Upper lobe of right lung (tissue), 1 donor: ENCODE measurements at regions not wholly inside any gene's neighbourhood (a gene's known extent, or its start where the extent isn't known, plus 50 kb on each side); places are given as distances from the start of the nearest gene placed in this dataset.
"Not testable (repeated sequence)": the region's sequence is repeated elsewhere in the genome, so short reads cannot be mapped to it uniquely, and the experiment has no call there.

Experiments used
- ATAC-seq: fragments of 200-7000 bp; cut with Tn5 transposase; one replicate; pipeline ENCODE4 v1.9.1; 2020; ENCODE audit warnings: mild to moderate bottlenecking, moderate library complexity
- DNase-seq: peaks from one replicate; pipeline ENCODE4 v3.0.0-alpha.2; 2020
- H3K27ac ChIP-seq: fragments of 200-600 bp; one replicate; pipeline ENCODE4 v1.8.0; 2022
- H3K27me3 ChIP-seq: fragments of 200-600 bp; one replicate; pipeline ENCODE4 v1.8.0; 2022; ENCODE audit warnings: mild to moderate bottlenecking
- H3K36me3 ChIP-seq: fragments of 200-600 bp; one replicate; pipeline ENCODE4 v1.8.0; 2022
- H3K4me1 ChIP-seq: fragments of 200-600 bp; one replicate; pipeline ENCODE4 v1.8.0; 2022
- H3K4me3 ChIP-seq: fragments of 200-600 bp; one replicate; pipeline ENCODE4 v1.8.0; 2022; ENCODE audit warnings: mild to moderate bottlenecking
- H3K9me3 ChIP-seq: fragments of 200-600 bp; one replicate; pipeline ENCODE4 v1.8.0; 2022
- intact Hi-C: fragments of 100-400 bp; cut with DNase I; formaldehyde crosslinking; loops from one replicate; pipeline ENCODE4 v1.11.0; 2022
- TF ChIP-seq, protein P1 (sequence below): fragments of 200-600 bp; IDR thresholded peaks from one replicate; pipeline ENCODE4 v1.8.0; 2022; ENCODE audit warnings: antibody characterized with exemption
- donor health status: DM: no; HTN: yes; CAD: no; lungs with severe emphysema.

DNA sequence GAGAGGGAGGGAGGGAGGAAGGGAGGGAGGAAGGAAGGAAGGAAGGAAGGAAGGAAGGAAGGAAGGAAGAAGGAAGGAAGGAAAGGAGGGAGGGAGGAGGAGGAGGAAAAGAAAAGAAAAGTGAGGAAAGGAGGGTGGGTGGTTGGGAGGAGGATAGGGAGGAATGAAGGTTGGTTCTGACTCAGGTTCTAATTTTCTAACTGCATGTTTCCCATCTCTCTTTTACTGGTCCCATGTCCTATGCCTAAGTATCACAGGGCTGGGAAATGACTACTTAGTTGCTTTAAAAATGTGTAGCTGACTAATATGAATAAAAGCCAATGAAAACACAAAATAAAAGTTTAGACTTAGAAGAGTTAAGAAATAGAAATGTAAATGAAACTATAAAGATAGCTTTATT is 890.9 kb upstream of the POT1 start:
- Histone ChIP-seq H3K4me1 (no peaks in the 10 kb centered on the region), H3K36me3 (no peaks in the 10 kb centered on the region), H3K27me3 (no peaks in the 10 kb centered on the region), H3K4me3 (no peak overlapping the region), H3K9me3 (no peaks in the 10 kb centered on the region), H3K27ac (no peak overlapping the region)
- TF ChIP-seq, protein P1, sequence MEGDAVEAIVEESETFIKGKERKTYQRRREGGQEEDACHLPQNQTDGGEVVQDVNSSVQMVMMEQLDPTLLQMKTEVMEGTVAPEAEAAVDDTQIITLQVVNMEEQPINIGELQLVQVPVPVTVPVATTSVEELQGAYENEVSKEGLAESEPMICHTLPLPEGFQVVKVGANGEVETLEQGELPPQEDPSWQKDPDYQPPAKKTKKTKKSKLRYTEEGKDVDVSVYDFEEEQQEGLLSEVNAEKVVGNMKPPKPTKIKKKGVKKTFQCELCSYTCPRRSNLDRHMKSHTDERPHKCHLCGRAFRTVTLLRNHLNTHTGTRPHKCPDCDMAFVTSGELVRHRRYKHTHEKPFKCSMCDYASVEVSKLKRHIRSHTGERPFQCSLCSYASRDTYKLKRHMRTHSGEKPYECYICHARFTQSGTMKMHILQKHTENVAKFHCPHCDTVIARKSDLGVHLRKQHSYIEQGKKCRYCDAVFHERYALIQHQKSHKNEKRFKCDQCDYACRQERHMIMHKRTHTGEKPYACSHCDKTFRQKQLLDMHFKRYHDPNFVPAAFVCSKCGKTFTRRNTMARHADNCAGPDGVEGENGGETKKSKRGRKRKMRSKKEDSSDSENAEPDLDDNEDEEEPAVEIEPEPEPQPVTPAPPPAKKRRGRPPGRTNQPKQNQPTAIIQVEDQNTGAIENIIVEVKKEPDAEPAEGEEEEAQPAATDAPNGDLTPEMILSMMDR, result no peak
- ATAC-seq (no peak), DNase-seq (no peak)
- intact Hi-C loops, result no loop called here

DNA sequence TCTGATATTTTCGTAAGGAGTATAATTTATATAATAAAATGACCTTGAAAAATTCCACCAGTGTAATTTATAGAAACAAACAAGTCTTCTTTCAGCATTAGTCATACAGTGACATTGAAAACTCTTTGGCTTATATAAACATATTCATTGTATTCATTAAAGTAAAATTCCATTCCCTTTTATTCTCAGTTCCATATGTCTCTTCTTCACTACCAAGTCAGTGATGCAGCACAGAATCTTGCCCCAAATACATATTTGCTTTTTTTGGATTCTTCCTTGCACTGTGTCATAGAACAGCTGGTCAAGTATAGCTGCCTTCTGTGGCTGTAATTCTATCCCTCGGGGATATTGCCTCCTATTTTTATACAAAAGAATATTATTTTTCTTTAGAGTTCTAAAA is 884.5 kb upstream of the POT1 start:
- intact Hi-C loops, result no loop called here
- no peak for ATAC-seq
- H3K36me3 ChIP-seq, result no peaks in the 10 kb centered on the region
- no peaks in the 10 kb centered on the region for H3K27me3 ChIP-seq
- no peak overlapping the region for H3K4me3 ChIP-seq
- H3K27ac ChIP-seq, result no peak overlapping the region
- H3K4me1 ChIP-seq, result no peaks in the 10 kb centered on the region
- TF ChIP-seq, protein P1, result no peak
- H3K9me3 ChIP-seq, result no peaks in the 10 kb centered on the region
- DNase-seq, result no peak

DNA sequence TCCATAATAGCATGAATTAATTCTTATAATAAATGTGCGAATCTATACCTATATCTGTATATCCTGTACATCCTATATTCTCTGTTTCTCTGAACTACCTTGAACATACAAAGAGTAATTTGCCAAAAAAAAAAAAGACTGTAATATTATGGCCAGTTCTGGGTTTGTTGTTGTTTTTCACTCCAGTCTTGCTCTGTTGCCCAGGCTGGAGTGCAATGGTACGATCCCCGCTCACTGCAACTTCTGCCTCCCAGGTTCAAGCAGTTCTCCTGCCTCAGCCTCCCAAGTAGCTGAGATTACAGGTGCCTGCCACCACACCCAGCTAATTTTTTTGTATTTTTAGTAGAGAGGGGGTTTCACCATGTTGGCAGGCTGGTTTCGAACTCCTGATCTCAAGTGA is 876.9 kb upstream of the POT1 start:
- H3K27me3 ChIP-seq, H3K4me3 ChIP-seq, ATAC-seq, DNase-seq, H3K27ac ChIP-seq, H3K4me1 ChIP-seq, H3K9me3 ChIP-seq, H3K36me3 ChIP-seq, intact Hi-C loops: not testable (repeated sequence)

DNA sequence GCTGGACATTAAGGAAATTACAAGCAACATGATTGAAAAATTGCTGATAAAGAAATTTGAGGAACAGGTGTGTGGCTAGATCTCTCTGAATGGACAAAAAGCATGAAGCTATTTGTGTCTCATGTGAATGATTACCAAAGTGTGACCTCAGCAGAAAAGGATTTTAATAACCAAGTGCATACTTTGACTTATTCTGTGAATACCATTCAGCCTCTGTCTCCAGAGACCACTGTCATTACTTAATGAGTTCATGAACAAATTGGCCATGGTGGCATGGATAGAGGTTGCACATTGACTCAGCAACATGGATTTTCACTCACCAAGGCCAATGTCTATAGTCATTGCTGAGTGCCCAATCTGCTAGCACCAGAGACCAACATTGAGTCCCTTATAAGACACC is 874.6 kb upstream of the POT1 start:
- Histone ChIP-seq H3K9me3 (no peaks in the 10 kb centered on the region), H3K27me3 (no peaks in the 10 kb centered on the region), H3K4me1 (no peaks in the 10 kb centered on the region), H3K4me3 (no peak overlapping the region), H3K27ac (no peak overlapping the region), H3K36me3 (no peaks in the 10 kb centered on the region)
- intact Hi-C loops, result no loop called here
- ATAC-seq (no peak), DNase-seq (no peak)
- TF ChIP-seq, protein P1, result no peak

DNA sequence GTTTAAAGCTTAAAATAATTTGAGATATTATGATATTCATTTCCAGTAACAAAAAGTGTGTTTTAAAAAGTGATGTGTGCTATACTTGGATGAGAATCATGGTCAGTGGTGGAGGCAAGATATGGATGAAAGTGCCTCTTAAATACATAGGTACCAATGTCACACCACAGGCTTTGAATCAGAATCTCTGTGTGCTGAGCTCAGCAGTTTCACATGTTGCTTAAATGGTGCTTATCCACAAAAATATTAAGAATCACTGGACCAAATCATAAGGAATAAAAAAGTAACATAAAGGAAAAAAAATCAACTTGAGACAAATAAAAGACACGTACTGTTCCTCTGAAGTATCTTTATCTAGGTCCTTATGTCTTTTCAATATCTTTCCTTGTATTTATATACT is 850.5 kb upstream of the POT1 start:
- H3K4me3 ChIP-seq, result no peak overlapping the region
- no peaks in the 10 kb centered on the region for H3K36me3 ChIP-seq
- DNase-seq (no peak), ATAC-seq (no peak)
- H3K27me3 ChIP-seq, result no peaks in the 10 kb centered on the region
- H3K27ac ChIP-seq, result no peak overlapping the region
- intact Hi-C loops, result no loop called here
- H3K9me3 ChIP-seq, result no peaks in the 10 kb centered on the region
- TF ChIP-seq, protein P1, result no peak
- H3K4me1 ChIP-seq, result no peaks in the 10 kb centered on the region

DNA sequence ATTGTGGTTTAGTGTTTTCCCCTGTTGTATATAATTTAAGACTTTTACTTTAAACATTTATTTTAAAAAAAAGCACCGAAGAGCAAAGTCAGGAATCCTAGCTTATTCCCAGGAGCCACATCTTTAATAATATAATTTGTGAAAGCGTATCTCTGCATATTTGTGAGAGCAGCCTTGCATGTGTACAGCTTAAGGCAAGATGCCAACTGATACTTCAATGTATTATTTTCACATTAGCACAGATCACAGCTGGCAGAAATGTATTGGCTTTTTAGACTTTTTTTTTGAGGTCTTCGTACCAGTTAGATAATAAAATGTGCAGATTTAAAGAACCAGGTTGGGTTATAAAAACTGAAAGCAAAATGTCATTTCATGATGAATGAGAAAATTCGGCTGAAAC is 845.7 kb upstream of the POT1 start:
- ATAC-seq, result no peak
- no peaks in the 10 kb centered on the region for H3K9me3 ChIP-seq
- H3K36me3 ChIP-seq, result no peaks in the 10 kb centered on the region
- DNase-seq, result no peak
- no peaks in the 10 kb centered on the region for H3K27me3 ChIP-seq
- H3K4me3 ChIP-seq, result no peak overlapping the region
- intact Hi-C loops, result no loop called here
- H3K27ac ChIP-seq, result no peak overlapping the region
- no peaks in the 10 kb centered on the region for H3K4me1 ChIP-seq
- TF ChIP-seq, protein P1, result no peak
